ENCODE measurements at regions not wholly inside any gene's neighbourhood (a gene's known extent, or its start where the extent isn't known, plus 50 kb on each side); places are given as distances from the start of the nearest gene placed in this dataset.

DNA sequence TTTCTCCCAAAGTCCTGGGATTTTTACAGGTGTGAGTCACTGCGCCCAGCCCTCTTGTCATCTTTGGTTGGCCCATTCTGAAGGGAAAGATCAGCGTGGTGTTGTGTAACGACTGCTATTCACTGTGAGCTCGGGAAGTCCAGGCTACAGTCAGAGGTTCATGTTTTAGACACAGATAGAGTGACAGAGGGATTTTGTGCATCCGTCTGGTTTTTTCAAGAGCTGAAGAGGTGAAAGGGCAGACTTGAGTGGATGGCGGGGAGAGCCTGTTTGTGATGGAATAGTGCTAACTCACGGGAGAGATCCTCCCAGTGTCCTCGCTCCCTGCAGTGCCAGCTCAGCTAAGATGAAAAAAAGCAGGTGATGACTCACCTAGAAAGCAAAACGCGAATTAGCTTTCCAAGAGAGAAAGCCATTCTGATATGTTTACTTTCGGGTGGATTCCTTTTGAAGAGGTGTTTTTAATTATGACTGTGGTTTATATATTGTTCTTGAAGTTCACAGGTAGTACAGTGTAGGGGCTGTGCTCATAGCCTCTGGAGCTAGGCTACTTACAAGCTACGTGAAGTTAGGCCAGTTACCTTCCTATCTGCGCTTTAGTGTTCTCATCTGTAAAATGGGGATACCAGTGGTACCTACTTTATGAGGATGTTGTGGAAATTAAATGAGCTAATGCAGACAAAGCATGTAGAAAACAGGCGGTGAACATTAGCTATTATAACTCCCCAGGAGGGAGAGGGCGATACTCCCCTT, 67.2 kb downstream of the C11orf91 start:
- Histone ChIP-seq H2AFZ (no peak overlapping the region), H3K27me3 (no peaks in the 10 kb centered on the region), H3K9me3 (ENCODE audit: low read depth) (no peaks in the 10 kb centered on the region), H3K36me3 (replicated peaks; ENCODE audit: insufficient read depth, low read depth) (no peaks in the 10 kb centered on the region), H3K4me2 (no peak overlapping the region), H3K4me3 (no peak overlapping the region), H3K79me2 (no peaks in the 10 kb centered on the region), H4K20me1 (ENCODE audit: insufficient read depth, poor library complexity, severe bottlenecking) (no peaks in the 10 kb centered on the region), H3K27ac (peak overlapping the region; percentile 39), H3K9me2 (replicated peaks; ENCODE audit: insufficient read depth) (no peaks in the 10 kb centered on the region), H3K4me1 (ENCODE audit: insufficient read depth) (no peaks in the 10 kb centered on the region)
- peak; percentile 76 for DNase-seq (ENCODE audit: low spot score)
- 59% methylated on average over 15 of the region's 15 CpGs for WGBS (ENCODE audit: low lambda C conversion rate, missing lambda C conversion rate)
- no peak for TF ChIP-seq EZH2 (IDR thresholded peaks at IDR 0.05; ENCODE audit: borderline replicate concordance)
- TF ChIP-seq EZH2phosphoT487 (IDR thresholded peaks at IDR 0.05; ENCODE audit: low read depth, severe bottlenecking, unreplicated experiment): no peak
- TF ChIP-seq, protein P1, sequence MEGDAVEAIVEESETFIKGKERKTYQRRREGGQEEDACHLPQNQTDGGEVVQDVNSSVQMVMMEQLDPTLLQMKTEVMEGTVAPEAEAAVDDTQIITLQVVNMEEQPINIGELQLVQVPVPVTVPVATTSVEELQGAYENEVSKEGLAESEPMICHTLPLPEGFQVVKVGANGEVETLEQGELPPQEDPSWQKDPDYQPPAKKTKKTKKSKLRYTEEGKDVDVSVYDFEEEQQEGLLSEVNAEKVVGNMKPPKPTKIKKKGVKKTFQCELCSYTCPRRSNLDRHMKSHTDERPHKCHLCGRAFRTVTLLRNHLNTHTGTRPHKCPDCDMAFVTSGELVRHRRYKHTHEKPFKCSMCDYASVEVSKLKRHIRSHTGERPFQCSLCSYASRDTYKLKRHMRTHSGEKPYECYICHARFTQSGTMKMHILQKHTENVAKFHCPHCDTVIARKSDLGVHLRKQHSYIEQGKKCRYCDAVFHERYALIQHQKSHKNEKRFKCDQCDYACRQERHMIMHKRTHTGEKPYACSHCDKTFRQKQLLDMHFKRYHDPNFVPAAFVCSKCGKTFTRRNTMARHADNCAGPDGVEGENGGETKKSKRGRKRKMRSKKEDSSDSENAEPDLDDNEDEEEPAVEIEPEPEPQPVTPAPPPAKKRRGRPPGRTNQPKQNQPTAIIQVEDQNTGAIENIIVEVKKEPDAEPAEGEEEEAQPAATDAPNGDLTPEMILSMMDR (IDR thresholded peaks at IDR 0.05; ENCODE audit: poor library complexity): no peak

DNA sequence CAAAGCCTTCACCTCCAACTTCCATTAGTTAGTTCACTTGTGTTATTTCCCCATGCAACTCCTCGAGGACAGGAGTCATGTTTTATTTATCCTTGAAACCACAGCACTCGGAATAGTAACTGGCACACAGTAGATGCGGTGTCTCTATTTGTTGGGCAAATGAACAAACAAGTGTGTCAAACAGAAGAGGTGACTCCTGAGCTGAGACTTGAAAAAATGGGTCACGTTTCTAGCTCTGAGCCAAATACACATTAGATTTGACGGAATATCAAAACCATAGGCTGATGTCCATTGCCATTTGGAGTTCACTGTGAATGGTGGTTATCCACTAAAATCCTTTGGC, 68.9 kb downstream of the C11orf91 start:
- H3K79me2 ChIP-seq: no peaks in the 10 kb centered on the region
- H3K36me3 ChIP-seq (replicated peaks; ENCODE audit: insufficient read depth, low read depth): no peaks in the 10 kb centered on the region
- TF ChIP-seq EZH2 (IDR thresholded peaks at IDR 0.05; ENCODE audit: borderline replicate concordance) (no peak), EZH2phosphoT487 (IDR thresholded peaks at IDR 0.05; ENCODE audit: low read depth, severe bottlenecking, unreplicated experiment) (no peak)
- TF ChIP-seq, protein P1 (IDR thresholded peaks at IDR 0.05; ENCODE audit: poor library complexity): no peak
- no peak overlapping the region for H2AFZ ChIP-seq
- H3K27ac ChIP-seq: no peak overlapping the region
- no peak overlapping the region for H3K4me3 ChIP-seq
- no peak for DNase-seq (ENCODE audit: low spot score)
- no peaks in the 10 kb centered on the region for H3K9me3 ChIP-seq (ENCODE audit: low read depth)
- WGBS (ENCODE audit: low lambda C conversion rate, missing lambda C conversion rate): 89% methylated on average over 5 of the region's 5 CpGs
- H4K20me1 ChIP-seq (ENCODE audit: insufficient read depth, poor library complexity, severe bottlenecking): no peaks in the 10 kb centered on the region
- H3K4me2 ChIP-seq: no peak overlapping the region
- H3K27me3 ChIP-seq: no peaks in the 10 kb centered on the region
- H3K4me1 ChIP-seq (ENCODE audit: insufficient read depth): no peaks in the 10 kb centered on the region
- H3K9me2 ChIP-seq (replicated peaks; ENCODE audit: insufficient read depth): no peaks in the 10 kb centered on the region

DNA sequence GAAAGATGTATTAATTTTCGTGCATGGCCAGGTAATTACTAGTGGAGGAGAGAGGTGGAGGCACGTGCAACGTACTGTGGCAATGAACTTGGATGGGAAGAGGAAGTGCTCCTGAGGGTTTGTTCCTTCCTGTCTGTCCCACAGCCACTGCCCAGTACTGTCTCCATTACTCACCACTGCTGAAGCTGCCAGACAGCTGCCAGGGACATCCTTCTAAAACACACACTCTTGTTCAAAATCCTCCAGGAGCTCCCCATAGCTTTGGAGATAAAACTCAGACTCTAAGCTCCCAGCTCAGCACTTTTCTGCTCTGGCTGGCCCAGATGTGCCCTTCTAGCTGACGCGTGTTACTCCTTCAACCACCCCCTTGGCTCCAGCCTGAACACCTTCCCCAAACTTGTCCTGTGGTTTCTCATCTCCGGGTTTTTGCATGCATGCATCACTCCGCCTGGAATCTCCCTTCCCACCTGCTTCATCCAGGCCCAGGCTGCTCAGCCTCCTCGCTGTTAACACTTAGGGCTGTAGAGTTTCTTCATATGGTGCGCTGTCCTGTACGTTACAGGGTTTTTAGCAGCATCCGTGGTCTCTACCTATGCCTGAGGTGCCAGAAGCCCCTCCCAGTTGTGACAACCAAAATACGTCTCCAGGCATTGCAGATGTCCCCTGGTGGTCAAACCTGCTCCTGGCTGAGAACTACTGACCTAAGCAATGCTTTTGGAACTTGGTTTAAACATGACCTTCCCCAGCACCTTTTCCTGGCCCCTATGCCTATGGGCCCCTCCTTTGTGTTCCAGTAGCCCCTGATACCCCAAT, 69.5 kb downstream of the C11orf91 start:
- TF ChIP-seq, protein P1 (IDR thresholded peaks at IDR 0.05; ENCODE audit: poor library complexity): no peak
- TF ChIP-seq EZH2phosphoT487 (IDR thresholded peaks at IDR 0.05; ENCODE audit: low read depth, severe bottlenecking, unreplicated experiment) (no peak), EZH2 (IDR thresholded peaks at IDR 0.05; ENCODE audit: borderline replicate concordance) (no peak)
- H3K27ac ChIP-seq: no peak overlapping the region
- H3K36me3 ChIP-seq (replicated peaks; ENCODE audit: insufficient read depth, low read depth): no peaks in the 10 kb centered on the region
- H4K20me1 ChIP-seq (ENCODE audit: insufficient read depth, poor library complexity, severe bottlenecking): no peaks in the 10 kb centered on the region
- H3K4me2 ChIP-seq: no peak overlapping the region
- no peak overlapping the region for H2AFZ ChIP-seq
- 83% methylated on average over 12 of the region's 12 CpGs for WGBS (ENCODE audit: low lambda C conversion rate, missing lambda C conversion rate)
- no peaks in the 10 kb centered on the region for H3K27me3 ChIP-seq
- H3K9me2 ChIP-seq (replicated peaks; ENCODE audit: insufficient read depth): no peaks in the 10 kb centered on the region
- no peaks in the 10 kb centered on the region for H3K9me3 ChIP-seq (ENCODE audit: low read depth)
- H3K4me1 ChIP-seq (ENCODE audit: insufficient read depth): no peaks in the 10 kb centered on the region
- no peaks in the 10 kb centered on the region for H3K79me2 ChIP-seq
- no peak overlapping the region for H3K4me3 ChIP-seq
- no peak for DNase-seq (ENCODE audit: low spot score)

All from hepatocyte (in vitro differentiated cells).